ENCODE measurements at regions not wholly inside any gene's neighbourhood (a gene's known extent, or its start where the extent isn't known, plus 50 kb on each side); places are given as distances from the start of the nearest gene placed in this dataset.

GRCh38 chr2:35204323-35204722 is 1151.3 kb upstream of the CRIM1 start:
- Histone ChIP-seq H3K9me2 (ENCODE audit: insufficient read depth, low read length) (no peaks in the 10 kb centered on the region), H3K4me2 (ENCODE audit: low read length) (no peak overlapping the region), H3K27me3 (ENCODE audit: insufficient read depth, low read depth, low read length) (no peaks in the 10 kb centered on the region), H3K27ac (ENCODE audit: low read length) (no peak overlapping the region), H2AFZ (ENCODE audit: low read depth, low read length) (no peak overlapping the region), H3K9ac (ENCODE audit: low read length) (no peak overlapping the region), H3K79me2 (replicated peaks; ENCODE audit: insufficient read depth, low read length) (no peaks in the 10 kb centered on the region), H3K4me3 (ENCODE audit: low read length) (no peak overlapping the region), H3F3A (ENCODE audit: insufficient read depth, low read length, poor library complexity, severe bottlenecking) (no peaks in the 10 kb centered on the region), H4K20me1 (ENCODE audit: insufficient read depth) (no peaks in the 10 kb centered on the region), H3K36me3 (ENCODE audit: insufficient read depth, low read length) (no peaks in the 10 kb centered on the region), H3K9me3 (ENCODE audit: low read length) (no peaks in the 10 kb centered on the region)
- TF ChIP-seq MXI1 (conservative IDR thresholded peaks at IDR 0.05; ENCODE audit: poor library complexity, severe bottlenecking) (no peak), CTCF (IDR thresholded peaks at IDR 0.05; ENCODE audit: poor library complexity, severe bottlenecking) (no peak), RAD21 (conservative IDR thresholded peaks at IDR 0.05) (no peak), SMC3 (conservative IDR thresholded peaks at IDR 0.05; ENCODE audit: poor library complexity) (no peak), EP300 (conservative IDR thresholded peaks at IDR 0.05; ENCODE audit: poor library complexity, severe bottlenecking) (no peak), TAF1 (IDR thresholded peaks at IDR 0.05; ENCODE audit: low read depth) (no peak), POLR2AphosphoS5 (IDR thresholded peaks at IDR 0.05) (no peak), REST (IDR thresholded peaks at IDR 0.05; ENCODE audit: borderline replicate concordance) (no peak), EZH2 (IDR thresholded peaks at IDR 0.05; ENCODE audit: borderline replicate concordance, insufficient read depth, low read length, poor library complexity, severe bottlenecking) (no peak)

GRCh38 chr2:35199298-35199697 is 1156.3 kb upstream of the CRIM1 start:
- no peak overlapping the region for H3K9ac ChIP-seq (ENCODE audit: low read length)
- no peaks in the 10 kb centered on the region for H3F3A ChIP-seq (ENCODE audit: insufficient read depth, low read length, poor library complexity, severe bottlenecking)
- H3K9me2 ChIP-seq (ENCODE audit: insufficient read depth, low read length) = no peaks in the 10 kb centered on the region
- no peaks in the 10 kb centered on the region for H4K20me1 ChIP-seq (ENCODE audit: insufficient read depth)
- no peak overlapping the region for H3K4me2 ChIP-seq (ENCODE audit: low read length)
- no peaks in the 10 kb centered on the region for H3K36me3 ChIP-seq (ENCODE audit: insufficient read depth, low read length)
- no peaks in the 10 kb centered on the region for H3K79me2 ChIP-seq (replicated peaks; ENCODE audit: insufficient read depth, low read length)
- no peak overlapping the region for H3K4me3 ChIP-seq (ENCODE audit: low read length)
- no peaks in the 10 kb centered on the region for H3K9me3 ChIP-seq (ENCODE audit: low read length)
- no peak for TF ChIP-seq EZH2 (IDR thresholded peaks at IDR 0.05; ENCODE audit: borderline replicate concordance, insufficient read depth, low read length, poor library complexity, severe bottlenecking)
- no peak overlapping the region for H2AFZ ChIP-seq (ENCODE audit: low read depth, low read length)
- no peak overlapping the region for H3K27ac ChIP-seq (ENCODE audit: low read length)
- no peaks in the 10 kb centered on the region for H3K27me3 ChIP-seq (ENCODE audit: insufficient read depth, low read depth, low read length)
